NCI-H1930 (cell line): ENCODE measurements at regions not wholly inside any gene's neighbourhood (a gene's known extent, or its start where the extent isn't known, plus 50 kb on each side); places are given as distances from the start of the nearest gene placed in this dataset.
"Not testable (repeated sequence)": the region's sequence is repeated elsewhere in the genome, so short reads cannot be mapped to it uniquely, and the experiment has no call there.

ENCODE experiments used
- DNase-seq, 2 experiments: peaks; one replicate each; lab custom pipeline; 2025; lab: John Stamatoyannopoulos, UW

DNA sequence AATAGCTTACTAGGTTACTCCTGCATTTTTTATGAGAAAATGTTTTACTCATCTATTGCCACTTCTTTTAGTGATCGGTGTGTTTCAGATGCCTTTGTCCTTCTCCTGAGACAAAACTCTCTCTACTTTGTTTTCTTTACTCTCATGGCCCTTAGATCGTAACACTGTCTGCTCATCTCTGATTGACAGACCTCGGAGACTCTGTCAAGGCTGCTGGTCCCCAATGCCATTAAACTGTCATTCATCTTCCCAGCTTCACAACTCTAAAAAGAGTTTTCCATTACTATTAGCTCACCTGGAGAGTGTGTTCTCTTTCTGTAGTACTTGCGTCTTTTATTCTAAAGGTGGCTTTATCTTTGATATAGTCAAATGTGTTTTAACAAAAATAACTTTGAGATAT, 765.2 kb downstream of the SLITRK1 start:
- DNase-seq = no peak

DNA sequence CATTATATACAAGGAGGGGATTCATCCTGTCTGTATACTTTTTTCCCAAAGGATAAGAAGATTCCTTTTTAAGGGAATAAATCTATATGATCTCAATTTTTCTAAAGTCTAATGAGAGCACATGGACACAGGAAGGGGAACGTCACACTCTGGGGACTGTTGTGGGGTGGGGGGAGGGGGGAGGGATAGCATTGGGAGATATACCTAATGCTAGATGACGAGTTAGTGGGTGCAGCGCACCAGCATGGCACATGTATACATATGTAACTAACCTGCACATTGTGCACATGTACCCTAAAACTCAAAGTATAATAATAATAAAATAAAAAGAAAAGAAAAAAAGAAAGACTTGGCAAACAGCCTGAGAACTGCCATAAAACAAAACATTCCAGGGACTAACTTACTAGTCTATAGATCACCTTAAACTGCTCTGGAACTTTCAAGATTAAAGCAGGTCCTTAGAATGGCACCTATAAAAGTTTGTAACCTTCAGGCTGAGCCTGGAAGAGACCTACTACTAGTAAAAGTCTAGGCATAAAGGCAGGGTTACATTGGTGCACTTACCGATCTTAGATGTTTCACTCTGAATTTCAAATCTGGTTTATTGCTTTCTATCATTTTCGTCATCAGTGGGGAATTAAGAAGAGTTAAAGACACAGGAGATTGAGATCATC, 780.6 kb downstream of the SLITRK1 start:
- DNase-seq = not testable (repeated sequence)

DNA sequence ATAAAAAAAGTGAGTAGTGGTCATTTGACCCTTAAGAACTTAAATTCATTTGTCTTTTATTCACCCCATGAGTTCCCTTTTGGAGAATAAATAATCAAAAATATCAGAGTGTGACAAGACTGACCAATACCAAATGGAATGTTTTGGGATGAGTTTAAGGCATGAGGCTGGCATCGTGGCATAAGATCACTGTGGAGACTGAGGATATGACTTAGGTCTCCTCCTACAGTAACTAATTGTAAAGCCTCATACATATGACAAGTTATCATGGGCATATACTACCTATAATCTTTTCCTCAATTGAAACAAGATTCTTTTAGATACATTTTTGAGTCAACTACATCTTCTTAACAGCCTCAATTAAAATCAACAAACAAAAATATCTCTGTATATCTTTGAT, 782.0 kb downstream of the SLITRK1 start:
- DNase-seq = no peak

DNA sequence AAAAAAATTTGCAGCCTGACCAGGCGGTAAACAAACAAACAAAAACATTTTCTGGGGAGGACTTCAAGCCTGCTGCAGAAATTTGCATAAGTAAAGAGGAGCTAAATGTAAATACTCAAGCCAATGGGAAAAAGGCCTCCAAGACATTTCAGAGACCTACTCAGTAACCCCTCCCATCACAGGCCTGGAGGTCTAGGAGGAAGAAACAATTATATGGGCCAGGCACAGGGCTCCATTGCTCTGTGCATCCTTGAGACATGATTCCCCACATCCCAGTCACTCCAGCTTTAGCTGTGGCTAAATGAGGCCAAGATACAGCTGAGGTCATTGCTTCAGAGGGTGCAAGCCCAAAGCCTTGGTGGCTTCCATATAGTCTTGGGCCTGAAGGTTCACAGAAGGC, 793.4 kb downstream of the SLITRK1 start:
- DNase-seq = no peak

DNA sequence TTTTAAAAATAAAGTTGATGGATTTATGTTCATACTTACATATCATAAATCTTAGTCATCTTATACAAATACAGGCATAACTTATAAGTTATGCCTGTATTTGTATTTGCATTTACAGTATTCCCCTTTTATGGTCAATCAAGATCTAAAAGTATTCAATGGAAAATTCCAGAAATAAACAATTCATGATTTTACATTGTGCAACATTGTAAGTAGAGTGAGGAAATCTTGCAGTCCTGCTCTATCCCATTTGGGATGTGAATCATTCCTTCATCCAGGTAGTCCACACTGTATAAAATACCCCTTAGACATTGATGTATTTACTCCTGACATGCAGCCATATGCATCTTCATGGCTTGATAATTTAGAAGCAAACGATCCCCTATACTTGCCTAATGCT, 795.3 kb downstream of the SLITRK1 start:
- DNase-seq = no peak

DNA sequence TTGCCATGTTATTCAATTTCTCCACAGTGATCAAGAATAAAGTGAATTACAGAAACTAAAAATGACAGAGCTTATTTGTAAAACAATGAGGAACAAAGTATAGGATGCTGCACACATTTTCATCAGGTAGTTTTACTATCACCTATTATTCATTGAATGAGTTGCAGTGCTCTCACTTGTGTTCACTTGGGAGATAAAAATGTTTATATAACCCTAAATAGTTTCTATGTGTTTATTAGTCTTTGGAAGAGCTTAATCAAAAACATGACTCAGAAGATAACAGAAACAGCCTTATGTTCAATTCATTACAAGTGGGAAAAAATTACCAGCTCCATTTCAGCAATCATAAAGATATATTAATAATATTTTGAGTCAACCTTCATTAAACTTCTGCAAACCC, 796.2 kb downstream of the SLITRK1 start:
- no peak for DNase-seq

DNA sequence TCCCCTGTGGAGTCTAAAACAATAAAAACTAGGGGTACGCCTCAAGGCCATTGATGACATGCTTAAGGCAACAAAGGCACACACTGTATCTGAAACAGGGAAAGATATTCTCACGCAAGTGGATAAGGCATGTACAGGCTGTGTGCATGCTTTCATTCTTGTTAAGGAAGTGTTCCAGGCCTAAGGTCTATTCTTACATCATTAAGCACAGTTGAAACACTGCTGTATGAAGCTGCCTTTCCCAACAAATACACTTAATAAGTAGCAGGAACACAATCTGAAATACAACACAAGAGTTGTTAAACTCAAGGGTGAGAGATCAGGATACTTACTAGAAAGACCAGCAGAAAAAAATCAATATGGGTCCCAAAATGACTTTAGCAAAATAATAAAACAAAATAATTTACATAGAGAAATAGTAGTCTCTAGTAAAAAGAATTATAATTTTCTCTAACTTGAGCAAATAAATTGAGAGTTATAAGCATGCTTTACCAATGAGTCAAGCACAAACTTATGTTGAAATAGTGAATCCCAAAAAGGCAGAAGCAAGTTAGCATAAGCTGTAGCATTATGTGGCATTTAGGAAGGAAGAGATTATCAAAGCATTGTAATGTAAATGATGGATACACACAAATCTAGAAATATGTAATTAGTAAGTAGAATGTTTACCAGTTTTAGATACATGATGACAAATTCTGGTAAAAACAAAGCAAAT, 796.9 kb downstream of the SLITRK1 start:
- no peak for DNase-seq

DNA sequence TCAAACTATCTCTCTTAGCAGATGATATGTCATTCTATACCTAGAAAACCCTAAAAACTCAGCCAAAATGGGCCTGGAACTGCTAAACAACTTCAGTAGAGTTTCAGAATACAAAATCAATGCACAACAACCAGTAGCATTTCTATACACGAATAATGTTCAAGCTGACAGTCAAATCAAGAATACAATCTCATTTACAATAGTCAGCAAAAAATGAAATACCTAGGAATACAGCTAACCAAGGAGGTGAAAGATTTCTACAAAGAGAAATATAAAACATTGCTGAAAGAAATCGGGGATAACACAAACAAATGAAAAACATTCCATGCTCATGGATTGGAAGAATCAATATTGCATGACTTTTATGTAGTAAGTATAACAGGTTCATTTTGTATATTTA, 804.8 kb downstream of the SLITRK1 start:
- no peak for DNase-seq

DNA sequence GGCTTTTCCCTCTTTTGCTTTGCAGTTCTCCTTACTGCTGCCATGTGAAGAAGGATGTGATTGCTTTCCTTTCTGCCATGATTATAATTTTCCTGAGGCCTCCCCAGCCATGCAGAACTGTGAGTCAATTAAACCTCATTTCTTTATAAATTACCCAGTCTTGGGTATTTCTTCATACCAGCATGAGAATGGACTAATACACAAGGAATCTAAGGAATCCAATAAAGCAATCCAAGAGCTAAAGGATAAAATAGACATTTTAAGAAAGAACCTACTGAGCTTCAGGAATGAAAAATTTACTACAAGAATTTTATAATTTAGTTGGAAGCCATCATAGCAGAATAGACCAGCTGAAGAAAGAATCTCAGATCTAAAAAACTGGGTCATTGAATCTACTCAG, 808.3 kb downstream of the SLITRK1 start:
- DNase-seq = not testable (repeated sequence)

DNA sequence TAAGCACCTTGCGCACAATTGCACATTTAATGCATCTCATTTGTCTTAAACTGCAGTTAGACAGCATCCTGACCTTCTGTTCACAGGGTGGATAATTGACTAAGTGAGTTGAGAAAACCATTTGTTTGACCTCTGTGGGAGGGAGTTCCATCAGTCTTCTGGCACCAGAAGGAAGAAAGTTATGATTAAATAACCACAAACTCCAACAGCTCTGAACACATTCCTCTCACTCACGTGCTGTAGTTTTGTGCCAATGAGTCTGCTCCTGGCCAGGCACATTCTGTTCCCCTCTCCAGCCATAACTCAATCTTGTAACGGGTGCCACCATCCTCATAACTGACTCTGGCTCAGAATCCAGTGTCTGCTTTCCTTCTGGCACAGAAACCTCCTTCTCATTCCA, 817.2 kb downstream of the SLITRK1 start:
- DNase-seq = no peak

DNA sequence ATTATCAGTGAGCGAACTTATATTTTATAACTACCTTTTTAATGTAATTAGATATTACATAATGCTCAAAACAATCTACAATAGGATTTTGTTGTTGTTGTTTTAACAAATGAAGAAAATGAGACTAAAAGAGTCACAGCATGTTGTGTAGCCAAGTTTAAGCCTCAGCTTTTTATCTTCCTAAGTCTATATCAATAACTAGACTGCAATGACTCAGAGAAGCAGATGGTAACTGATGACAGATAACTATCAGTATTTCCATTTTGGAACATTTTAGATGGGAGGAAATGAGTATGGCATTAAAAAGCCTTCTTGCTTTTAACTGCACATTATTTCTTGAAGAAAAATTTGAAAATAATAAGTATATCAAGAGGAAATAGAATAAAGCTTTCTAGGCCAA, 825.2 kb downstream of the SLITRK1 start:
- no peak for DNase-seq

DNA sequence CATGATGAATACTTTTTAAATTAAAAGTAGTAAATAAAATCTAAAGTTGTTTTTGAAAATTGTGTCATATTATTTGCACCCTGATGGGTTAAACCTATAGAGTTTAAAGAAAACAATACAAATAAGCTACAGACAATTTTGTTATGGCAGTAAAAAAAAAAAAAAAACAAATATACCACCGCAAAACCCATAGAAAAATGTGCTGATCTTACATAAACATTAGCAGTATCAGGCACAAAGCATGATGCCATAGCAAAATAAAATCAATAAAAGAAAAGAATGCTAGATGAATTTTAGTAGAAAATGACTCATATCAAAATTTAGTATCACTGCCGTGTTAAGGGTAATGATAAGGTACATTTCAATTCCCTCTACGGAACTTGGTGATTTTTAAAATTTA, 826.0 kb downstream of the SLITRK1 start:
- no peak for DNase-seq

DNA sequence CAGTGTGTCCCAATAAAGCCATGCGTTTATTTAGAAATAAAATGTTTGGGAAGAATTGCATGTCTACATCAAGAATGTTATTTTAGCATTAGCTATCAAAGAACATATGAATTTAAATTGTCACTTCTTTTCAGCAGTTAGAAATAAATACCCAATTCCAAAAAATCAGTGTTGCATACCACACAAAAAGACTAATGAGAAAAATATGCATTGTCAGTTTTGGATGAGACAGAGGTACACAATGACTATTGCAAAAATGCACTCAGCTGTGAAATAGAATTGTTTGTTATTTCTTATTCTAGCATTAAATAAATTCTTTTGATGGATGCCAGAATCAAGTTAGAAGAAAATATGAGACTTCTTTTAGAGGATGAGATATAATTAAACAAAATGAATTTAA, 833.9 kb downstream of the SLITRK1 start:
- DNase-seq = no peak

DNA sequence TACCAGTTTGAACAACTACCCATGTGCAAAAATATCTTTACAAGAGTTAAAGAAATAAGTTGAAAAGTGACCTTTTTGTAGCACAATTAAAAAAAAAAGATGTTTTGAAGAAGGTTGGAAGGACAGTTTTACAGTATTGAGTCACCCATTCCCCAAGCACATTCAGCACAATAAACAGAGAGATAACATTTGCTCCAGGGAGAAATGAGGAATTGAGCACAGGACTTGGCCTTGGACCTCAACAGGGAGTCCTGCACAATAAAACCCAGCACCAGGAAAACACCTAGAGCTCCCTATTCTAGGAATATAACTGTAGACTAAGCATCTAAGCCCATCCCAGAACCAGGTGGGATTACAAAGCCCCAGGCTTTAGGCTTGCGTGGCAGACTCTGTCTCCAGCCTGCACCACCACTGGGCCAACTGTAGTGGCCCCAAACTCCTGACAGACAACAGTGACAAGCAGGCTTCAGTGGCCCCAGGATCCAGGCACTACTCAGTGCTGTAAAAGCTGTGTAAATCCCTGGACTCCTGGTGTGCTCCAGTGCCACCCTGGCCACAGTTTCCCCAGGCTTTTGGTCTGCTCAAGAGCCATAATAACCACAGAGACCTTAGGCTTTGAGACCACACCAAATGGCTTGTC, 857.2 kb downstream of the SLITRK1 start:
- DNase-seq = no peak

DNA sequence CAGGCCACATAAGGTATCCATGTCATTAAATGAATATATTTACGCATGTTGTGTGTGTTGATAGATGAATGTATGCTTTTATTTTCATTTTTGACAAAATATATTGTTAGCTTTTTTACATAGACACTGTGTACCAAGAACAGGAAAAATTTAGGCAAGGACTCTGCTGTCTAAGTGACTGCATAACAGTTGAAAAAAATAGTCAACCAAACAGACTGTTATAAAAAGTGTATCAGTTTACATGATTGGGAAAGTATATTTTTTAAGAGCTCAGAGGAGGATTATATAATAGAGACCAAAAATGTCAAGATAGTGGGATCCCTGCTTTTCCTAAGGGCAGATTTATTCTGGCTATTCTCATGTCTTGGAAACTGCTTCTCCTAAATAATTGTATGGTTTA, 858.0 kb downstream of the SLITRK1 start:
- no peak for DNase-seq

DNA sequence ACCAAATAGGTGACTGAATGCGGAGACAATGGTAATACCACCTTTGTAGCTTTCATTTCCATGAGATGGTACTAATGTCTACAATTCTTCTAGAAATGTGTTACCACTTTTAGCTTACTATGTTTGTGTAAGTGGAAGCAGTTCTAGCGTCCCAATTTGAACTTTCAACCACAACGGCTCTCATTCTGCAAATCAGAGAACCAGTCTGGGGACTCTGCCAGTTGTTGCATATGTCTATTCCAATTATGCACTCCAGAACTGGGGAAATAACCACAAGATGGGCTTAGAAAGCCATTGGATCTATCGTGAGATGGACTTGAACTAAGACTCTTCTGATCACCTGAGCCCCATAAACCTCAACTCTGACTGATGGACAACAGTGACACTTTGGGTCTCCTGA, 862.3 kb downstream of the SLITRK1 start:
- no peak for DNase-seq

DNA sequence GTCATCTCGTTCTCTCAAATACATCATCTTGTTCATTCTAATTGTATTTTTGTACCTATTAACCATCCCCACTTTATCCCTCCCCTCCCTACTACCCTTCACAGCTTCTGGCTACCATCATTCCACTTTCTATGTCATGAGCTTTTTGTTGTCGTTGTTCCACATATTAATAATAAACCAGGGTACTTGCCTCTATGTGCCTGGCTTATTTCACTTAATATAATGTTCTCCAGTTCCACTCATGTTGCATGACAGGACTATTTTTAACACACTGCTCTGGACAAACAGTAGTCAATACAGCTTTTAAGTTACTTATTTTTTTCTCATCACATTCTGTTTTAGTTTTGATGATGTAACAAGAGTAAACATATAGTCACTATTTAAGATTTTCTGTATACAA, 872.3 kb downstream of the SLITRK1 start:
- no peak for DNase-seq

DNA sequence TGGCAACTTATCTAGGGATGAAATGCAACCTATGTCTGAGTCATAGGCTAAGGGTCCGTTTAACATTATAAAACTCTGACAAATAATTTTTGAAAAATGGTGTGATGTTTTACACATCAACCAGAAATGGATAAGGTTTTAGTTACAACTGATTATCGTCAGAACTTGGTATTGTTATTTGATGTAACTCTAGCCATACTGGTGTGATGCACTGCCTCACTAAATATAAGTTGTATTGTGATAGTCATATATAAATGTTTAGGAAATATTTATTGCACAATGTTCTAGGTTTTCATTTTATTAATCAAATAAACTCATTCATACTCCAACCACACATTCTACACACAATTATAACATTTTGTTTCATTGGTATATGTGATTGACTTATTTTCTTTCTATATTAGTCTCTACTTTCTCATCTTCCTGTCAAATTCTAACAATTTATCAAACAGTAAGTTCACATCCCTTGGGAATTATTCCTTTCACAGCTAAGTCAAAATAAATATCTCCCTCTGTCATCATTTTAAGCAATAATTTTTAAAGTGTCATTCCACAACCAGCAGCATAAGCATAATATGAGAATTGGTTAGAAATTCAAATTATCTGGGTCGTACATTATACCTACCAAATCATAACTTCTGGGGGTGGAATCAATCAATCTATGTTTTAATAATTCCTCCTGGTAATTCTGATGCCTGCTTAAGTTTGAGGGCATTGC, 873.9 kb downstream of the SLITRK1 start:
- DNase-seq = no peak

DNA sequence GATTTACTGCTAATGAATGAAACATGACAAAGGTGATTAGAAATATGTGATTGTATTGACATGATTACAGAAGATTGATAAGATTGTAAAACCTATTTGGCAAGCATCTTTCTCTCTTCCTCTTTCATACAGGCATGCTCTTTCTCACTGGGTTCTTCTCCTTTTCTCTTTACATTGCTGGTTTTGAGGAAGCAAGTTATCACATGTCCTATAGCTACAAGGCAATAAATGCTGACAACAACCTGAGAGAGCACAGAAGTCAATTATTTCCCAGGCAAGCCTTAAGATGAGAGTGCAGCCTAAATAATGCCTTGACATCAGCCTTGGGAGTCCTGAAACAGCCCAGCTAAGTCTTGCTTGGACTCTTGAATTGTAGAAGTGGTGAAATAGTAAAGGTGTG, 875.0 kb downstream of the SLITRK1 start:
- DNase-seq = no peak

DNA sequence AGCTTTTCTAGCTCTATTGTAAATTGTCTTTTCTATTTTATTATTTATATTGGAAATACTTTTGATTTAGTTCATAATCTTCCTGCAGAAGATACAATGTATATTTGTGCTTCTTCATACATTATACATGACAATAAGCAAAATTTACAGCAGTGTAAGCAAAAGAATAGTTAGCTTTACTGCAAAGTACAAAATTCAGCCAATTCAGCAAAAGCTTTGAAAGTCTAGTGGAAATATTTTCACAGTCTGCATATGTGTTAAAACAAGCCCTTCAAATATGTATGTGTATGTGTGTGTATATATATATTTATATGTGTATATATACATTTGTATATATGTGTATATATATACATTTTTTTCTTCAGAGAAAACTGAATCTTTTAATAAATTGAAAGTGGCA, 879.1 kb downstream of the SLITRK1 start:
- DNase-seq = no peak

DNA sequence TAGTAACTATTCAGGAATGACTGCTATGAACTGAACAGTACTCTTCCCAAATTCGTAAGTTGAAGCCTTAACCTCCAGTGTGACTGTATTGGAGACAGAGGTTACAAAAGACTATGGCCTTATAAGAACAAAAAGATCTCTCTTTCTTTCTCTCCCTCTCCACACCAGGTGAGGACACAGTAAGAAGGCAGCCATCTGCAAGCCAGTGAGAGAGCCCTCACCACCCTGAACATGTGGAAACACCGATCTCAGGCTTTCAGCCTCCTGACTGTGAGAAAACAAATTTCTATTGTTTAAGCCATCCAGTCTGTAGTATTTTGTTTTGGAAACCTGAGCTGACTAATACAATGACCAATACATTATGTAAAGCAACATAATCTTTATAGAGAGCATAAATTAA, 888.9 kb downstream of the SLITRK1 start:
- DNase-seq = no peak

DNA sequence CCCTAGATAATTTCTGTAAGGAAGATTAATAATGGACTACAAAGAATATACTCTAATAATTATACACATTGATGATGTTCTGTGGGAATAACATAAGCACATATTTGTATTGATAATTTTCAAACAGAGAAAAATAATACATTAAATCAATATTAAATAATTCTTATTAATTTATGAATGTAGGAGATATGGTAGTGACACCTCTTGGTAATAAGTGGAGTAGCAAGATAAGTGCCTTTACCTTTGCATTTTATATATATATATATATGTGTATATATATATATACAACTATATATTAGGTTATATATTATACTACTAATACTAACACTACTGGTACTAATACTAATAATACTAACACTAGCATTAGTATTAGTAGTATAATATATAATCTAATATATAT, 905.8 kb downstream of the SLITRK1 start:
- DNase-seq = no peak
